GM12874 (cell line): ENCODE measurements at regions not wholly inside any gene's neighbourhood (a gene's known extent, or its start where the extent isn't known, plus 50 kb on each side); places are given as distances from the start of the nearest gene placed in this dataset.

ENCODE experiments used
- CTCF ChIP-seq: IDR thresholded peaks from 2 replicates; pipeline ENCODE4 v1.5.1; 2011; ENCODE audit warnings: low read depth, mild to moderate bottlenecking, control low read depth, low read length, moderate library complexity; ENCODE audit not compliant: insufficient read depth

GRCh38 chr10:36440539-36440938 is 684.9 kb upstream of the ANKRD30A start:
- no peak for TF ChIP-seq CTCF

GRCh38 chr10:36437367-36437766 is 688.0 kb upstream of the ANKRD30A start:
- TF ChIP-seq CTCF, result no peak

GRCh38 chr10:36428507-36428906 is 696.9 kb upstream of the ANKRD30A start:
- no peak for TF ChIP-seq CTCF

- no peak for TF ChIP-seq CTCF
Measured at GRCh38 chr10:36425131-36425797, 700.1 kb upstream of the ANKRD30A start.

- TF ChIP-seq CTCF, result no peak
Measured at GRCh38 chr10:36424502-36424901, 700.9 kb upstream of the ANKRD30A start.

GRCh38 chr10:36423821-36424248 is 701.6 kb upstream of the ANKRD30A start:
- no peak for TF ChIP-seq CTCF

GRCh38 chr10:36421992-36422391 is 703.4 kb upstream of the ANKRD30A start:
- TF ChIP-seq CTCF, result no peak

- TF ChIP-seq CTCF, result no peak
Measured at GRCh38 chr10:36416513-36416912, 708.9 kb upstream of the ANKRD30A start.
